Chondrocyte (in vitro differentiated cells): ENCODE measurements at regions not wholly inside any gene's neighbourhood (a gene's known extent, or its start where the extent isn't known, plus 50 kb on each side); places are given as distances from the start of the nearest gene placed in this dataset.

Source experiments
- DNase-seq: peaks from one replicate; pipeline ENCODE4 v3.0.0; 2021; ENCODE audit warnings: mixed read lengths, low spot score
- H3K27ac Mint-ChIP-seq: one replicate; pipeline ENCODE4 v1.8.0; 2021; ENCODE audit warnings: mild to moderate bottlenecking, moderate library complexity, mixed read lengths; ENCODE audit not compliant: unreplicated experiment
- H3K27me3 Mint-ChIP-seq: 2 replicates; pipeline ENCODE4 v1.8.0; 2021; ENCODE audit warnings: low read depth, mixed read lengths
- H3K36me3 Mint-ChIP-seq: 2 replicates; pipeline ENCODE4 v1.8.0; 2021; ENCODE audit warnings: low read depth, mixed read lengths
- H3K4me1 Mint-ChIP-seq: 2 replicates; pipeline ENCODE4 v1.8.0; 2021; ENCODE audit warnings: low read depth, mild to moderate bottlenecking, mixed read lengths
- H3K4me3 Mint-ChIP-seq: one replicate; pipeline ENCODE4 v1.8.0; 2021; ENCODE audit warnings: mild to moderate bottlenecking, moderate library complexity, mixed read lengths; ENCODE audit not compliant: unreplicated experiment
- H3K9me3 Mint-ChIP-seq: 2 replicates; pipeline ENCODE4 v1.8.0; 2021; ENCODE audit warnings: low read depth, mixed read lengths
- TF ChIP-seq, protein P1 (sequence below): fragments of 200-600 bp; sonication (generic); IDR thresholded peaks from 2 replicates; pipeline ENCODE4 v1.5.0; 2021; ENCODE audit warnings: antibody characterized with exemption, mild to moderate bottlenecking, moderate library complexity

DNA sequence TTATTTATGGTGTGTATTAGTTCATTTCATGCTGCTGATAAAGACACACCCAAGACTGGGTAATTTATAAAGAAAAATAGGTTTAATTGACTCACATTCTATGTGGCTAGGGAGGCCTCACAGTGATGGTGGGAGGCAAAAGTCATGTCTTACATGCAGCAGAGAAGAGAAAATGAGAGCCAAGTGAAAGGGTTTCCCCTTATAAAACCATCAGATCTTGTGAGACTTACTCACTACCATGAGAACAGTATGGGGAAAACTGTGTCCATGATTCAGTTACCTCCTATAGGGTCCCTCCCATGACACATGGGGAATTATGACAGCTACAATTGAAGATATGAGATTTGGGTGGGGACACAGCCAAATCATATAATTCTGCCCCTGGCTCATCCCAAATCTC is 150.0 kb upstream of the AHI1 start:
- peaks cover 2% of the 10 kb centered on the region for H3K4me1 Mint-ChIP-seq
- no peak for DNase-seq
- H3K9me3 Mint-ChIP-seq, result peaks cover 9% of the 10 kb centered on the region
- peaks cover 2% of the 10 kb centered on the region for H3K36me3 Mint-ChIP-seq
- no peak overlapping the region for H3K4me3 Mint-ChIP-seq
- TF ChIP-seq, protein P1, sequence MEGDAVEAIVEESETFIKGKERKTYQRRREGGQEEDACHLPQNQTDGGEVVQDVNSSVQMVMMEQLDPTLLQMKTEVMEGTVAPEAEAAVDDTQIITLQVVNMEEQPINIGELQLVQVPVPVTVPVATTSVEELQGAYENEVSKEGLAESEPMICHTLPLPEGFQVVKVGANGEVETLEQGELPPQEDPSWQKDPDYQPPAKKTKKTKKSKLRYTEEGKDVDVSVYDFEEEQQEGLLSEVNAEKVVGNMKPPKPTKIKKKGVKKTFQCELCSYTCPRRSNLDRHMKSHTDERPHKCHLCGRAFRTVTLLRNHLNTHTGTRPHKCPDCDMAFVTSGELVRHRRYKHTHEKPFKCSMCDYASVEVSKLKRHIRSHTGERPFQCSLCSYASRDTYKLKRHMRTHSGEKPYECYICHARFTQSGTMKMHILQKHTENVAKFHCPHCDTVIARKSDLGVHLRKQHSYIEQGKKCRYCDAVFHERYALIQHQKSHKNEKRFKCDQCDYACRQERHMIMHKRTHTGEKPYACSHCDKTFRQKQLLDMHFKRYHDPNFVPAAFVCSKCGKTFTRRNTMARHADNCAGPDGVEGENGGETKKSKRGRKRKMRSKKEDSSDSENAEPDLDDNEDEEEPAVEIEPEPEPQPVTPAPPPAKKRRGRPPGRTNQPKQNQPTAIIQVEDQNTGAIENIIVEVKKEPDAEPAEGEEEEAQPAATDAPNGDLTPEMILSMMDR, result no peak
- H3K27me3 Mint-ChIP-seq, result no peaks in the 10 kb centered on the region
- H3K27ac Mint-ChIP-seq, result no peak overlapping the region

DNA sequence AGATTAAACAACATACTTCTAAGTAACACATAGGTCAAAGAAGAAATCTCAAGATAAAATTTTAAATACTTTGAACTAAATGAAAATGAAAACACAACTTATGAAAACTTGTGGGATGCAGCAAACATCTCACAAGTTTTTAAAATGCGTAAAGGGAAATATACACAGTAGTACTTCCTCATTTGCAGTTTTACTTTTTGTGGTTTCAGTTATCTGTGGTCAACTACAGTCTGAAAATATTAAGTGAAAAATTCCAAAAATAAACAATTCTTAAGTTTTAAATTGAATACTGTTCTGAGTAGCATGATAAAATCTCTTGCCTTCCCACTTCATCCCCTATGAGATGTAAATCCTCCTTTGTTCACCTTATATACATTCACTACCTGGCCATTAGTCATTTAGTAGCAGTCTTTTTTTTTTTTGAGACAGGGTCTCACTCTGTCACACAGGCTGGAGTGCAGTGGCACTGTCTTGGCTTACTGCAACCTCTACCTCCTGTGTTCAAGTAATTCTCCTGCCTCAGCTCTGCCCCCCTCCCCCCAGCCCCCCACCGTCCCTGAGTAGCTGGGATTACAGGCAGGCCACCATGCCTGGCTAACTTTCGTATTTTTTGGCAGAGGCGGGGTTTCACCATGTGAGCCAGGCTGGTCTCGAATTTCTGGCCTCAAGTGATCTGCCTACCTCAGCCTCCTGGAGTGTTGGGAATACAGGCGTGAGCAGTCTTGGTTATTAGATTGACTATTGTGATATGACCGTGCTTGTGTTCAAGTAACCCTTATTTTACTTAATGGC is 154.6 kb upstream of the AHI1 start:
- peaks cover 2% of the 10 kb centered on the region for H3K4me1 Mint-ChIP-seq
- DNase-seq, result no peak

DNA sequence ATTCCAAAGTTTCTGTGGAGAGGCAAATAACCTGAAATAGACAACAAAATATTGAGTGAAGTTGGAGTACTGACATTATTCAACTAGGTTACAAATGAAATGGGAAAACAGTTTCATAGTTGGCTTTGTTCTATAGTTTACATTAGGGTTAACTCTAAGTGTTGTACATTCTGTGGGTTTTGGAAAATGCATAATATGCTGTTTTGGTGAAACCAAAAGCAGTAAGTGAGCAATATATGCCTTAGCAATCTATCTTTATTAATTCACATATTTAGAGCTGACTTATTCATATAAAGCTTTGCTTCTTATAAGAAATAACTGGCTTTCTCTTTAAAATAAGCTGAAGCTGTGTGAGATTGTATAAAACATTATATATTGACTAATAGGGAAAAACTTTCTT is 157.5 kb upstream of the AHI1 start:
- Mint-ChIP-seq H3K27me3 (no peaks in the 10 kb centered on the region), H3K36me3 (no peaks in the 10 kb centered on the region), H3K9me3 (peaks cover 21% of the 10 kb centered on the region), H3K4me3 (no peak overlapping the region), H3K27ac (no peak overlapping the region), H3K4me1 (peaks cover 2% of the 10 kb centered on the region)
- TF ChIP-seq, protein P1, result no peak
- DNase-seq, result no peak

More for the DNA sequence above, 154.6 kb upstream of the AHI1 start:
- Mint-ChIP-seq H3K36me3 (peaks cover 2% of the 10 kb centered on the region), H3K27ac (no peak overlapping the region), H3K4me3 (no peak overlapping the region), H3K27me3 (no peaks in the 10 kb centered on the region), H3K9me3 (peaks cover 24% of the 10 kb centered on the region)
- TF ChIP-seq, protein P1, result no peak

DNA sequence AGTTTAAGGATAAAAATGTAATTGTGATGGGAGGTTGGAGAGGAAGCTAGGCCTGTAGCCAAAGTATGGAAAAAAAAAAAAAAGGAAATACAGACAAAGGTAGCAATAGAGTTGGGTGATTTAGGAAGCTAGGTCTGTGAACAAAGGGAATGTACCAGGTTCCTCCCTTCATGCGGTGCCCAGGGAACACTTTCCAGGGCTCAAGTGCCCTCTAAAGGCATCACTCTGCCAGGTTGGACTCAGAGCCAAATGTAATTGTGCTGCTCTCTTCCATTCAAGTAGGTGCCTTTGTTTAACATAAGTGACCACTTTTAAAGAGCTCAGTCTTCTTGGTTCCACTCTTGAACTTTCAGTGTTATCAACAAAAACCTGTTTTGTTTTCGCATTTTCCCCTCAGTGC is 159.7 kb upstream of the AHI1 start:
- TF ChIP-seq, protein P1, result no peak
- no peak overlapping the region for H3K4me3 Mint-ChIP-seq
- peaks cover 32% of the 10 kb centered on the region for H3K9me3 Mint-ChIP-seq
- H3K27me3 Mint-ChIP-seq, result no peaks in the 10 kb centered on the region
- peaks cover 6% of the 10 kb centered on the region for H3K36me3 Mint-ChIP-seq
- DNase-seq, result no peak
- no peak overlapping the region for H3K27ac Mint-ChIP-seq
- H3K4me1 Mint-ChIP-seq, result peaks cover under 1% of the 10 kb centered on the region

DNA sequence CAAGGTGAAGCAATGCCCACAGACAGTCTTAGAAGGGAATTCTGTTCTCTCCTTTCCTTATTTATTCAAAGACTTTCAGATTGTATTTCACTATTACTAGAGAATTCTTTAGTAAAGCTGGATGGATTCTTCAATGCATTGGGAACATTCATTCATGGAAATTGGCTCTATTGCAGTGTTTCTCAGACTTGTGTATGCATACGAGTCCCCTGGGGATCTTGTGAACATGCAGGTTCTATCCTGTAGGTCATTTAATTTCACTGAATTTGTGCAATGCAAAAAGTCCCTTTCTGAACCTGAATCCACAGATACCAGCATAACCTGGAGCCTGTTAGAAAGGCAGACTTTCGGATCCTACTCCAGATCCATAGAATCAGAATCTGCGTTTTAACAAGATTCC is 160.9 kb upstream of the AHI1 start:
- Mint-ChIP-seq H3K4me3 (no peak overlapping the region), H3K36me3 (peaks cover 10% of the 10 kb centered on the region), H3K9me3 (peaks cover 42% of the 10 kb centered on the region), H3K27ac (no peak overlapping the region), H3K27me3 (no peaks in the 10 kb centered on the region), H3K4me1 (no peaks in the 10 kb centered on the region)
- TF ChIP-seq, protein P1, result no peak
- DNase-seq, result no peak
